H1 (cell line): ENCODE measurements at regions not wholly inside any gene's neighbourhood (a gene's known extent, or its start where the extent isn't known, plus 50 kb on each side); places are given as distances from the start of the nearest gene placed in this dataset.

Experiments used
- CTCF ChIA-PET: fragments of 300-600 bp; sonication (Branson Sonifier 250); formaldehyde crosslinking; loops from one replicate; lab custom pipeline; 2021; ENCODE audit not compliant: partially characterized antibody; lab: Charles Lee
- POLR2A ChIA-PET: fragments of 300-600 bp; sonication (Branson Sonifier 250); formaldehyde crosslinking; loops from one replicate; lab custom pipeline; 2021; ENCODE audit warnings: inconsistent platforms; ENCODE audit not compliant: partially characterized antibody; lab: Charles Lee
- DNase-seq, 2 experiments: peaks; one replicate each; pipeline versions ENCODE4 v3.0.0 to v3.0.0-alpha.2; 2010 to 2022; ENCODE audit warnings: low spot score in 2 of 2, low read depth in 1 of 2, mixed read lengths in 1 of 2
- FAIRE-seq: peaks from 2 replicates; lab custom pipeline; 2011; peaks lifted over from hg19 to GRCh38; lab: Jason Lieb, UNC
- H2AFZ ChIP-seq: 2 replicates; pipeline ENCODE4 v1.8.1; 2012; ENCODE audit warnings: low read length, inconsistent platforms
- H2AK5ac ChIP-seq: 2 replicates; pipeline ENCODE4 v1.6.1; 2013; ENCODE audit warnings: low read depth, low read length
- H2BK120ac ChIP-seq: replicated peaks from 2 replicates; pipeline ENCODE3; 2013; ENCODE audit warnings: low read depth, low read length, inconsistent platforms
- H2BK12ac ChIP-seq: 2 replicates; pipeline ENCODE4 v1.6.1; 2013; ENCODE audit warnings: low read depth, low read length
- H2BK15ac ChIP-seq: 2 replicates; pipeline ENCODE4 v1.6.1; 2013; ENCODE audit warnings: low read length
- H2BK20ac ChIP-seq: 2 replicates; pipeline ENCODE4 v1.6.1; 2013; ENCODE audit warnings: low read length
- H2BK5ac ChIP-seq: 2 replicates; pipeline ENCODE4 v1.6.1; 2013; ENCODE audit warnings: low read depth, low read length
- H3K14ac ChIP-seq: 2 replicates; pipeline ENCODE4 v1.6.1; 2013; ENCODE audit warnings: inconsistent platforms; ENCODE audit not compliant: insufficient read length
- H3K18ac ChIP-seq: 2 replicates; pipeline ENCODE4 v1.6.1; 2013; ENCODE audit warnings: low read length; ENCODE audit errors: extremely low read depth
- H3K23ac ChIP-seq: 2 replicates; pipeline ENCODE4 v1.6.1; 2013; ENCODE audit warnings: inconsistent platforms; ENCODE audit not compliant: insufficient read length
- H3K23me2 ChIP-seq: 2 replicates; pipeline ENCODE4 v1.6.1; 2013; ENCODE audit warnings: low read depth, low read length
- H3K27ac ChIP-seq: 2 replicates; pipeline ENCODE4 v1.6.1; 2011; ENCODE audit warnings: low read depth, low read length, inconsistent platforms
- H3K27me3 ChIP-seq, 4 experiments: replicated peaks in 1 of 4; 1 replicate in 1 of 4; 2 replicates in 3 of 4; pipeline versions ENCODE4 v1.6.1 to v1.8.1; 2011 to 2013; ENCODE audit warnings: low read length in 3 of 4, mild to moderate bottlenecking in 3 of 4, inconsistent platforms in 2 of 4, mixed read lengths in 2 of 4, moderate library complexity in 1 of 4; ENCODE audit not compliant: control insufficient read depth in 3 of 4, insufficient read depth in 3 of 4; ENCODE audit errors: extremely low read depth in 1 of 4
- H3K36me3 ChIP-seq, 4 experiments: 2 replicates each; pipeline versions ENCODE4 v1.6.1 to v1.8.1; 2011 to 2013; ENCODE audit warnings: mild to moderate bottlenecking in 4 of 4, low read length in 3 of 4, moderate library complexity in 2 of 4, control low read depth in 1 of 4, inconsistent platforms in 1 of 4; ENCODE audit not compliant: insufficient read depth in 4 of 4, control insufficient read depth in 2 of 4
- H3K4ac ChIP-seq: replicated peaks from 2 replicates; pipeline ENCODE3; 2013; ENCODE audit warnings: low read length, low read depth, mixed read lengths, inconsistent platforms; ENCODE audit not compliant: insufficient read length
- H3K4me1 ChIP-seq, 4 experiments: replicated peaks in 1 of 4; 1 replicate in 1 of 4; 2 replicates in 3 of 4; pipeline versions ENCODE4 v1.6.1 to v1.8.1; 2011 to 2013; ENCODE audit warnings: low read length in 3 of 4, inconsistent platforms in 2 of 4, mixed read lengths in 1 of 4; ENCODE audit not compliant: insufficient read depth in 4 of 4, control insufficient read depth in 3 of 4
- H3K4me2 ChIP-seq, 2 experiments: 2 replicates each; pipeline versions ENCODE4 v1.6.1 to v1.8.1; 2011 to 2013; ENCODE audit warnings: low read depth in 2 of 2, low read length in 2 of 2, control low read depth in 1 of 2, inconsistent platforms in 1 of 2, mild to moderate bottlenecking in 1 of 2; ENCODE audit not compliant: insufficient read depth in 1 of 2
- H3K4me3 ChIP-seq, 4 experiments: fragments of 200-600, 300-600 bp in 1 of 4; sonication (generic), shearing (Covaris generic), sonication (Bioruptor Twin) in 1 of 4; 2 replicates each; pipeline versions ENCODE4 v1.5.1 to v1.8.1; 2011 to 2016; ENCODE audit warnings: low read length in 4 of 4, low read depth in 3 of 4, control low read depth in 2 of 4, inconsistent platforms in 2 of 4, mild to moderate bottlenecking in 2 of 4, mixed read lengths in 1 of 4, moderate library complexity in 1 of 4; ENCODE audit not compliant: insufficient read depth in 2 of 4; ENCODE audit errors: extremely low read depth in 1 of 4
- H3K56ac ChIP-seq: replicated peaks from 2 replicates; pipeline ENCODE3; 2013; ENCODE audit warnings: low read depth, mild to moderate bottlenecking, mixed read lengths, low read length, inconsistent platforms; ENCODE audit not compliant: insufficient read length
- H3K79me1 ChIP-seq: 2 replicates; pipeline ENCODE4 v1.6.1; 2013; ENCODE audit warnings: low read depth, low read length, control low read depth
- H3K79me2 ChIP-seq, 2 experiments: 2 replicates each; pipeline versions ENCODE4 v1.6.1 to v1.8.1; 2012 to 2013; ENCODE audit warnings: low read length in 2 of 2, mild to moderate bottlenecking in 2 of 2, inconsistent platforms in 1 of 2; ENCODE audit not compliant: insufficient read depth in 2 of 2, control insufficient read depth in 1 of 2
- H3K9ac ChIP-seq, 4 experiments: replicated peaks in 1 of 4; 1 replicate in 1 of 4; 2 replicates in 3 of 4; pipeline versions ENCODE4 v1.6.1 to v1.8.1; 2011 to 2013; ENCODE audit warnings: low read depth in 3 of 4, low read length in 3 of 4, control low read depth in 2 of 4, mild to moderate bottlenecking in 2 of 4, moderate library complexity in 2 of 4, inconsistent platforms in 1 of 4; ENCODE audit errors: extremely low read depth in 1 of 4
- H3K9me3 ChIP-seq, 2 experiments: 2 replicates each; pipeline versions ENCODE4 v1.6.1 to v1.8.1; 2012 to 2013; ENCODE audit warnings: mild to moderate bottlenecking in 2 of 2, moderate library complexity in 2 of 2, control low read depth in 1 of 2, inconsistent platforms in 1 of 2, low read depth in 1 of 2, low read length in 1 of 2, mixed read lengths in 1 of 2; ENCODE audit not compliant: insufficient read depth in 2 of 2
- H4K20me1 ChIP-seq, 2 experiments: replicated peaks in 1 of 2; 2 replicates each; pipeline versions ENCODE3 to v1.8.1; 2011 to 2013; ENCODE audit warnings: inconsistent platforms in 2 of 2, low read length in 2 of 2, mild to moderate bottlenecking in 1 of 2; ENCODE audit not compliant: insufficient read depth in 2 of 2, control insufficient read depth in 1 of 2
- H4K5ac ChIP-seq: 2 replicates; pipeline ENCODE4 v1.6.1; 2013; ENCODE audit warnings: low read length, low read depth, mixed read lengths, inconsistent platforms; ENCODE audit not compliant: insufficient read length
- H4K8ac ChIP-seq: 2 replicates; pipeline ENCODE4 v1.8.0; 2013; ENCODE audit warnings: mild to moderate bottlenecking, moderate library complexity, low read length, inconsistent platforms; ENCODE audit not compliant: insufficient read depth; ENCODE audit errors: extremely low read depth
- H4K91ac ChIP-seq: replicated peaks from 2 replicates; pipeline ENCODE3; 2013; ENCODE audit warnings: low read length, mixed read lengths, inconsistent platforms; ENCODE audit not compliant: insufficient read length
- BCL11A ChIP-seq, 2 experiments: IDR thresholded peaks; one replicate each; pipeline ENCODE4 v1.6.1; 2011; ENCODE audit warnings: low read depth in 2 of 2, low read length in 2 of 2, mild to moderate bottlenecking in 2 of 2
- CHD2 ChIP-seq: IDR thresholded peaks from 2 replicates; pipeline ENCODE4 v1.6.1; 2012; ENCODE audit warnings: low read length, improper control_type of control experiment
- NRF1 ChIP-seq: IDR thresholded peaks from 2 replicates; pipeline ENCODE4 v1.6.1; 2011; ENCODE audit warnings: mild to moderate bottlenecking, low read depth, low read length, improper control_type of control experiment
- SIRT6 ChIP-seq: IDR thresholded peaks from one replicate; pipeline ENCODE4 v1.7.1; 2012; ENCODE audit warnings: low read length, inconsistent platforms
- SRF ChIP-seq: IDR thresholded peaks from 2 replicates; pipeline ENCODE4 v1.6.1; 2011; ENCODE audit warnings: mild to moderate bottlenecking, low read depth, low read length, moderate library complexity
- TAF1 ChIP-seq: IDR thresholded peaks from 2 replicates; pipeline ENCODE4 v1.6.1; 2011; ENCODE audit warnings: mild to moderate bottlenecking, low read depth, low read length
- ZNF274 ChIP-seq: IDR thresholded peaks from 2 replicates; pipeline ENCODE4 v1.7.0; 2012; ENCODE audit warnings: low read length, borderline replicate concordance; ENCODE audit errors: extremely low read depth
- WGBS, 2 experiments: shearing (Covaris generic) in 1 of 2; methylation state at CpG; one replicate each; pipeline versions ENCODE4 v1.1.6 to v1.1.7; 2013 to 2015; ENCODE audit warnings: low lambda C conversion rate in 2 of 2, mixed read lengths in 2 of 2, inconsistent platforms in 1 of 2, low coverage in 1 of 2, missing lambda C conversion rate in 1 of 2; ENCODE audit not compliant: insufficient replicate concordance in 2 of 2, insufficient coverage in 1 of 2, insufficient read length in 1 of 2; ENCODE audit errors: extremely low coverage in 1 of 2, missing lambda C conversion rate in 1 of 2; 5-methylcytosine and 5-hydroxymethylcytosine counted together

DNA sequence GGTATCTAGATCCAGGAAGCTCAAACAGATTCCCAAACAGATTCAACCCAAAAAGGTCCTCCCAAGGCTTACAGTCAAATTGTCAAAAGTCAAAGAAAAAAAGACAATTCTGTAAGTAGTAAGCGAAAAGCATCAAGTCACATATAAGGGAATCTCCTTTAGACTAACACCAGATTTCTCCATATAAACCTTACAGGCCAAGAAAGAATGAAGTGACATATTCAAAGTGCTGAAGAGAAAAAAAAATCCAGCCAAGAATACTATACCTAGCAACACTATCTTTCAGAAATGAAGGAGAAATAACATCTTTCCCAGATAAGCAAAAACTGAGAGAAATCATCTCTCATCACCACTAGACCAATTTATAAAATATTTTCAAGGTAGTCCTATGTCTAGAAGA is 79.6 kb upstream of the LGR5 start:
- Histone ChIP-seq H3K79me2 (no peaks in the 10 kb centered on the region), H3K4me3 (no peak overlapping the region), H4K8ac (no peak overlapping the region), H3K36me3 (no peaks in the 10 kb centered on the region), H3K18ac (no peak overlapping the region), H4K20me1 (no peaks in the 10 kb centered on the region), H2AK5ac (no peak overlapping the region), H2AFZ (no peak overlapping the region), H3K9me3 (no peaks in the 10 kb centered on the region; a peak in 1 of 4 replicates), H2BK12ac (no peak overlapping the region), H3K23ac (no peak overlapping the region), H3K14ac (no peak overlapping the region), H3K56ac (no peak overlapping the region), H3K4ac (no peak overlapping the region), H4K91ac (no peak overlapping the region), H3K9ac (no peak overlapping the region), H2BK120ac (no peak overlapping the region), H2BK15ac (no peak overlapping the region), H3K23me2 (no peaks in the 10 kb centered on the region), H3K4me1 (no peaks in the 10 kb centered on the region), H4K5ac (no peak overlapping the region), H3K27me3 (no peaks in the 10 kb centered on the region), H3K79me1 (no peaks in the 10 kb centered on the region), H3K27ac (no peak overlapping the region), H2BK20ac (no peak overlapping the region), H3K4me2 (no peak overlapping the region), H2BK5ac (no peak overlapping the region)
- CTCF ChIA-PET, result no interaction called here
- DNase-seq, result no peak
- FAIRE-seq, result no peak
- 83% methylated on average over 1 of the region's 1 CpG; no CpG with 5 or more reads in 1 of the 2 experiments for WGBS, 2 experiments
- TF ChIP-seq CHD2 (no peak), SRF (no peak), BCL11A (IDR thresholded peaks at IDR 0.05; ENCODE audit: low read depth in 2 of 2, low read length in 2 of 2) (no peak), SIRT6 (no peak), NRF1 (no peak), ZNF274 (no peak), TAF1 (no peak)
- POLR2A ChIA-PET, result no interaction called here
